ENCODE measurements at regions not wholly inside any gene's neighbourhood (a gene's known extent, or its start where the extent isn't known, plus 50 kb on each side); places are given as distances from the start of the nearest gene placed in this dataset.

DNA sequence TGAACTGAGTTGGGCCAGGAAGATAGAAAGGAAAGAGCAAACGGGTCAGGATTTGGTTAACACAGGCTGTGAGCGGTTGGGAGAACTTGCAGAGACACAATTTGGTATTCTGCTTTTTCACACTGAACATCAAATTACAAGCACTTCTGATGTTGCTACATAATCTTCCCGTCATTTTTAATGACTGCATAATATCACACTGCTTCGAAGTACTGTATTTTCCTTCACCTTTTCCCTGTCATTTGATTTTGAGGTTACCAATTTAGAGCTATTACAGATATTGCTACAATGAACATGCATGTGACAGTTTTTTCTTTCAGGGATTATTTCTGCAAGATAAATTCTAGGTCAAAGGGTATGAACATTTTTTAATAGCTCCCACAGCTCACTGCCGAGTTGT, 71.4 kb upstream of the CPEB4 start:
- Histone ChIP-seq H3K4me1 (peaks cover 0 to 5% (median 0%) of the 10 kb centered on the region in 12 donors), H3K9me3 (peaks cover 0 to 17% (median 2%) of the 10 kb centered on the region in 12 donors), H3K4me3 (no peak overlapping the region), H3K36me3 (no peaks in the 10 kb centered on the region), H3K27ac (no peak overlapping the region), H3K27me3 (no peaks in the 10 kb centered on the region)
- no peak for TF ChIP-seq POLR2A (IDR thresholded peaks at IDR 0.05)
- TF ChIP-seq, protein P1, sequence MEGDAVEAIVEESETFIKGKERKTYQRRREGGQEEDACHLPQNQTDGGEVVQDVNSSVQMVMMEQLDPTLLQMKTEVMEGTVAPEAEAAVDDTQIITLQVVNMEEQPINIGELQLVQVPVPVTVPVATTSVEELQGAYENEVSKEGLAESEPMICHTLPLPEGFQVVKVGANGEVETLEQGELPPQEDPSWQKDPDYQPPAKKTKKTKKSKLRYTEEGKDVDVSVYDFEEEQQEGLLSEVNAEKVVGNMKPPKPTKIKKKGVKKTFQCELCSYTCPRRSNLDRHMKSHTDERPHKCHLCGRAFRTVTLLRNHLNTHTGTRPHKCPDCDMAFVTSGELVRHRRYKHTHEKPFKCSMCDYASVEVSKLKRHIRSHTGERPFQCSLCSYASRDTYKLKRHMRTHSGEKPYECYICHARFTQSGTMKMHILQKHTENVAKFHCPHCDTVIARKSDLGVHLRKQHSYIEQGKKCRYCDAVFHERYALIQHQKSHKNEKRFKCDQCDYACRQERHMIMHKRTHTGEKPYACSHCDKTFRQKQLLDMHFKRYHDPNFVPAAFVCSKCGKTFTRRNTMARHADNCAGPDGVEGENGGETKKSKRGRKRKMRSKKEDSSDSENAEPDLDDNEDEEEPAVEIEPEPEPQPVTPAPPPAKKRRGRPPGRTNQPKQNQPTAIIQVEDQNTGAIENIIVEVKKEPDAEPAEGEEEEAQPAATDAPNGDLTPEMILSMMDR (IDR thresholded peaks at IDR 0.05) = no peak
- WGBS, 4 donors = 82 to 86% (median 84%) methylated on average over 5 of the region's 5 CpGs
- intact Hi-C loops (cut with DNase I) = no loop called here
- DNase-seq = no peak
- ATAC-seq = no peak

- 78 to 94% (median 92%) methylated on average over 5 of the region's 5 CpGs for WGBS, 4 donors
- H3K4me1 ChIP-seq = peaks cover 0 to 5% (median 0%) of the 10 kb centered on the region in 12 donors
- no peak for ATAC-seq
- TF ChIP-seq, protein P1 (IDR thresholded peaks at IDR 0.05) = no peak
- TF ChIP-seq POLR2A (IDR thresholded peaks at IDR 0.05) = no peak
- H3K9me3 ChIP-seq = peaks cover 0 to 15% (median 2%) of the 10 kb centered on the region in 12 donors
- DNase-seq = no peak
- H3K27ac ChIP-seq = no peak overlapping the region
- H3K27me3 ChIP-seq = no peaks in the 10 kb centered on the region
- no peak overlapping the region for H3K4me3 ChIP-seq
- H3K36me3 ChIP-seq = no peaks in the 10 kb centered on the region
- intact Hi-C loops (cut with DNase I) = no loop called here
These were observed 70.6 kb upstream of the CPEB4 start for GRCh38 chr5:173817561-173817960.

DNA sequence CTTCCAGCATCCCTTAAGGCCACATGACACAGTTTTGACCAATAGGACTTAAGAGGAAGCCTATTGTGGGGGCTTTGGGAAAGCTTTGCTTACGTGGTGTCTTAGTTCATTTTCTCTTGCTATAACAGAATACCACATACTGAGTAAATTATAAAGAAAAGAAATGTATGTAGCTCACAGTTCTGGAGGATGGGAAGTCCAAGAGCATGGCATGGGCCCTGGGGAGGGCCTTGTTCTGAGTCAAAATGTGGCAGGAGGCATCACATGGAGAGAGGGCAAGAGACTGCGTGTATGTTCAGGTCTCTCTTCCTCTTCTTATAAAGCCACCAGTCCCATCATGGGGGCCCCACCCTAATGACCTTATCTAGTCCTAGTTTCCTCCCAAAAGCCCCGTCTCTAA, 68.6 kb upstream of the CPEB4 start:
- peaks cover 0 to 5% (median 0%) of the 10 kb centered on the region in 12 donors for H3K4me1 ChIP-seq
- H3K4me3 ChIP-seq = no peak overlapping the region
- no peak overlapping the region for H3K27ac ChIP-seq
- 77 to 89% (median 85%) methylated on average over 3 of the region's 3 CpGs for WGBS, 4 donors
- H3K36me3 ChIP-seq = no peaks in the 10 kb centered on the region
- TF ChIP-seq, protein P1 (IDR thresholded peaks at IDR 0.05) = no peak
- no peak for TF ChIP-seq POLR2A (IDR thresholded peaks at IDR 0.05)
- DNase-seq (no peak), ATAC-seq (no peak)
- no peaks in the 10 kb centered on the region for H3K27me3 ChIP-seq
- H3K9me3 ChIP-seq = peaks cover 0 to 12% (median 0%) of the 10 kb centered on the region in 12 donors
- intact Hi-C loops (cut with DNase I) = no loop called here

GRCh38 chr5:173823274-173823644, 64.9 kb upstream of the CPEB4 start:
- Histone ChIP-seq H3K4me3 (no peak overlapping the region), H3K27me3 (no peaks in the 10 kb centered on the region), H3K27ac (no peak overlapping the region), H3K9me3 (peaks cover 0 to 17% (median 2%) of the 10 kb centered on the region in 12 donors), H3K4me1 (peaks cover 0 to 7% (median 0%) of the 10 kb centered on the region in 12 donors), H3K36me3 (no peaks in the 10 kb centered on the region)
- intact Hi-C loops (cut with DNase I) = no loop called here
- no peak for ATAC-seq
- TF ChIP-seq, protein P1 (IDR thresholded peaks at IDR 0.05) = no peak
- DNase-seq = no peak

Data from heart left ventricle (tissue), 16 donors.